Ureter (tissue), 1 donor: ENCODE measurements at regions not wholly inside any gene's neighbourhood (a gene's known extent, or its start where the extent isn't known, plus 50 kb on each side); places are given as distances from the start of the nearest gene placed in this dataset.

Experiments used
- DNase-seq: peaks from one replicate; pipeline ENCODE4 v3.0.0-alpha.2; 2020; ENCODE audit warnings: low spot score
- donor health status: DM: yes; HTN: yes; CAD: no.

GRCh38 chr7:134561-135256, 57.7 kb upstream of the FAM20C start:
- DNase-seq: peak; percentile 32

- DNase-seq: peak; percentile 30
Observed at GRCh38 chr7:135257-135653, 57.1 kb upstream of the FAM20C start.

- DNase-seq: no peak
Observed at GRCh38 chr7:135731-136645, 56.4 kb upstream of the FAM20C start.

- peak; percentile 29 for DNase-seq
Observed at GRCh38 chr7:137094-137891, 55.1 kb upstream of the FAM20C start.

GRCh38 chr7:139131-139530, 53.2 kb upstream of the FAM20C start:
- DNase-seq: no peak

- no peak for DNase-seq
Observed at GRCh38 chr7:139561-140243, 52.7 kb upstream of the FAM20C start.

- DNase-seq: no peak
Observed at GRCh38 chr7:140996-141395, 51.4 kb upstream of the FAM20C start.

- peak; percentile 70 for DNase-seq
Observed at GRCh38 chr7:142248-142941, 50.0 kb upstream of the FAM20C start.
